SK-N-SH (cell line): ENCODE measurements at regions not wholly inside any gene's neighbourhood (a gene's known extent, or its start where the extent isn't known, plus 50 kb on each side); places are given as distances from the start of the nearest gene placed in this dataset.

Experiments used
- CTCF ChIA-PET: fragments of 300-600, 350-600 bp; formaldehyde crosslinking; extraction: SDS; loops from one replicate; lab custom pipeline; 2021; lab: Yijun Ruan, JAX
- POLR2A ChIA-PET: fragments of 350-600 bp; sonication (Branson Sonifier 250); formaldehyde crosslinking; extraction: SDS; loops from one replicate; lab custom pipeline; 2020; ENCODE audit warnings: antibody characterized with exemption, inconsistent platforms; lab: Yijun Ruan, JAX
- DNase-seq: peaks from one replicate; pipeline ENCODE4 v3.0.0; 2012
- H2AFZ ChIP-seq: fragments of 200-600 bp; sonication (generic); 2 replicates; pipeline ENCODE4 v1.8.1; 2016; ENCODE audit warnings: antibody characterized with exemption, mild to moderate bottlenecking, low read depth
- H3F3A ChIP-seq: fragments of 200-600 bp; sonication (generic); replicated peaks from 2 replicates; pipeline ENCODE3; 2016; ENCODE audit warnings: antibody characterized with exemption, mild to moderate bottlenecking; ENCODE audit not compliant: insufficient read depth
- H3K27ac ChIP-seq, 2 experiments: fragments of 200-500 bp in 1 of 2; fragments of 200-600 bp in 1 of 2; sonication (Bioruptor generic) in 1 of 2; sonication (generic), shearing (Covaris generic) in 1 of 2; 2 replicates each; pipeline versions ENCODE4 v1.5.1 to v1.6.1; 2014 to 2016; ENCODE audit warnings: low read depth in 2 of 2, inconsistent platforms in 1 of 2, low read length in 1 of 2, mild to moderate bottlenecking in 1 of 2, mixed read lengths in 1 of 2
- H3K27me3 ChIP-seq: fragments of 200-600 bp; sonication (generic), shearing (Covaris generic); 2 replicates; pipeline ENCODE4 v1.6.1; 2016; ENCODE audit warnings: mixed run types; ENCODE audit not compliant: insufficient read depth
- H3K36me3 ChIP-seq, 2 experiments: fragments of 200-500 bp in 1 of 2; fragments of 200-600 bp in 1 of 2; sonication (Bioruptor generic) in 1 of 2; sonication (generic) in 1 of 2; replicated peaks in 1 of 2; 2 replicates each; pipeline versions ENCODE3 to v1.5.1; 2014 to 2016; ENCODE audit warnings: low read length in 1 of 2, mild to moderate bottlenecking in 1 of 2; ENCODE audit not compliant: insufficient read depth in 2 of 2, control insufficient read depth in 1 of 2
- H3K4me1 ChIP-seq, 2 experiments: fragments of 200-500 bp in 1 of 2; fragments of 200-600 bp in 1 of 2; sonication (Bioruptor generic) in 1 of 2; sonication (generic), shearing (Covaris generic) in 1 of 2; 2 replicates each; pipeline versions ENCODE4 v1.5.1 to v1.6.1; 2014 to 2016; ENCODE audit warnings: low read depth in 1 of 2, low read length in 1 of 2, mixed run types in 1 of 2; ENCODE audit not compliant: insufficient read depth in 2 of 2, control insufficient read depth in 1 of 2
- H3K4me2 ChIP-seq: fragments of 200-600 bp; sonication (generic), shearing (Covaris generic); 2 replicates; pipeline ENCODE4 v1.6.1; 2017; ENCODE audit warnings: mixed run types
- H3K4me3 ChIP-seq, 2 experiments: fragments of 200-500 bp in 1 of 2; fragments of 200-600 bp in 1 of 2; sonication (Bioruptor generic) in 1 of 2; sonication (generic), shearing (Covaris generic) in 1 of 2; 2 replicates each; pipeline versions ENCODE4 v1.5.1 to v1.8.1; 2014 to 2016; ENCODE audit warnings: low read depth in 2 of 2, inconsistent platforms in 1 of 2, low read length in 1 of 2, mild to moderate bottlenecking in 1 of 2, mixed read lengths in 1 of 2, moderate library complexity in 1 of 2
- H3K79me2 ChIP-seq: fragments of 200-600 bp; sonication (generic); 2 replicates; pipeline ENCODE4 v1.8.1; 2017; ENCODE audit warnings: mild to moderate bottlenecking; ENCODE audit not compliant: insufficient read depth
- H3K9ac ChIP-seq: fragments of 200-600 bp; sonication (generic); 2 replicates; pipeline ENCODE4 v1.6.1; 2017; ENCODE audit warnings: mixed run types
- H3K9me2 ChIP-seq: fragments of 200-600 bp; sonication (generic); 2 replicates; pipeline ENCODE4 v1.6.1; 2017; ENCODE audit warnings: mixed run types
- H3K9me3 ChIP-seq: fragments of 200-600 bp; sonication (generic); 2 replicates; pipeline ENCODE4 v1.6.1; 2017; ENCODE audit warnings: mixed run types, mild to moderate bottlenecking, moderate library complexity
- H4K20me1 ChIP-seq: fragments of 200-600 bp; sonication (generic); 2 replicates; pipeline ENCODE4 v1.6.1; 2017; ENCODE audit warnings: mild to moderate bottlenecking, mixed run types; ENCODE audit not compliant: insufficient read depth
- CHD2 ChIP-seq: fragments of 150-350 bp; IDR thresholded peaks from 2 replicates; pipeline ENCODE4 v1.6.1; 2018; ENCODE audit warnings: low read length; ENCODE audit not compliant: partially characterized antibody
- EP300 ChIP-seq, 2 experiments: IDR thresholded peaks; 2 replicates each; pipeline versions ENCODE4 v1.4.0 to v1.6.1; 2012; ENCODE audit warnings: borderline replicate concordance in 1 of 2, low read depth in 1 of 2, low read length in 1 of 2
- EZH2phosphoT487 ChIP-seq: fragments of 200-600 bp; sonication (generic); IDR thresholded peaks from 2 replicates; pipeline ENCODE4 v1.6.1; 2017; ENCODE audit warnings: low read depth, mixed run types, mild to moderate bottlenecking, antibody characterized with exemption, moderate library complexity, borderline replicate concordance
- FOSL2 ChIP-seq: IDR thresholded peaks from 2 replicates; pipeline ENCODE4 v1.4.0; 2012; ENCODE audit warnings: low read depth, mild to moderate bottlenecking, moderate library complexity, borderline replicate concordance
- GABPA ChIP-seq: IDR thresholded peaks from 2 replicates; pipeline ENCODE4 v1.4.0; 2012; ENCODE audit warnings: low read depth, mild to moderate bottlenecking
- GATA2 ChIP-seq: sonication (generic); formaldehyde crosslinking; IDR thresholded peaks from 2 replicates; pipeline ENCODE4 v1.5.0; 2020; ENCODE audit warnings: mild to moderate bottlenecking, missing genetic modification reagents
- NFIC ChIP-seq: IDR thresholded peaks from 2 replicates; pipeline ENCODE4 v1.4.0; 2012; ENCODE audit warnings: borderline replicate concordance
- RAD21 ChIP-seq: IDR thresholded peaks from 2 replicates; pipeline ENCODE4 v1.6.1; 2012; ENCODE audit warnings: mild to moderate bottlenecking, low read length
- RFX5 ChIP-seq: IDR thresholded peaks from 2 replicates; pipeline ENCODE4 v1.6.1; 2012; ENCODE audit warnings: mild to moderate bottlenecking, improper control_type of control experiment, low read length
- RXRA ChIP-seq: IDR thresholded peaks from 2 replicates; pipeline ENCODE4 v1.4.0; 2012; ENCODE audit warnings: low read depth, mild to moderate bottlenecking, borderline replicate concordance
- SIN3A ChIP-seq: IDR thresholded peaks from 2 replicates; pipeline ENCODE4 v1.6.1; 2012; ENCODE audit warnings: low read depth, mild to moderate bottlenecking, low read length, moderate library complexity, borderline replicate concordance
- SMC3 ChIP-seq: IDR thresholded peaks from 2 replicates; pipeline ENCODE4 v1.6.1; 2012; ENCODE audit warnings: low read depth, low read length, improper control_type of control experiment
- YY1 ChIP-seq: IDR thresholded peaks from 2 replicates; pipeline ENCODE4 v1.4.0; 2012; ENCODE audit warnings: low read depth, mild to moderate bottlenecking
- WGBS: methylation state at CpG from one replicate; pipeline ENCODE4 v1.1.6; 2017; ENCODE audit warnings: low lambda C conversion rate; 5-methylcytosine and 5-hydroxymethylcytosine counted together
- TF ChIP-seq, protein P1 (sequence below): IDR thresholded peaks from 2 replicates; pipeline ENCODE4 v1.6.1; 2012; ENCODE audit warnings: mild to moderate bottlenecking, low read depth, low read length, moderate library complexity
- TF ChIP-seq, protein P2 (sequence below): IDR thresholded peaks from 2 replicates; pipeline ENCODE4 v1.4.0; 2012; ENCODE audit warnings: low read depth, borderline replicate concordance
- TF ChIP-seq, protein P3 (sequence below): IDR thresholded peaks from 2 replicates; pipeline ENCODE4 v1.4.0; 2012; ENCODE audit warnings: low read depth
- TF ChIP-seq, protein P4 (sequence below): fragments of 150-350 bp; IDR thresholded peaks from 2 replicates; pipeline ENCODE4 v1.6.1; 2017; ENCODE audit warnings: antibody characterized with exemption, low read length, low read depth, borderline replicate concordance

DNA sequence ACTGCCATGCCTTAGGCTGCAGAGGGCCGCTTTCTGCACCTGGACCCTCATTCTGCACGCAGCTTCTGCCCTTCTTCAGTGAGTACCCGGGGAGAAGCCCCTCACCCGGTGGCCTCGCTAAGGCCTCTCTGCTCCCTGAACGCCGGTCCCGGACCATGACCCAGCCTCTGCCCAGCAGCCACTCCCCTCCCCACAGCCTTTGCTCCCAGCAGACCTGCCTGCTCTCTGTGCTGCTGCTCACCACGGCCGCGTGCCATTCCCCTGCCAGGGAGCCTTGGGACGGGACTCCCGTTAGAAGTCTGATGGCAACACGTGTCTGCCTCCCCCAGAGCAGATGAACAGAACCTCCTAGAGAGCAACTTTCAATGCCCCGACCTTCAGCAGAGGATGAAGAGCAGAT is 282.8 kb downstream of the NDUFA10 start:
- ChIA-PET CTCF (no interaction called here), POLR2A (no interaction called here)
- no peaks in the 10 kb centered on the region for H4K20me1 ChIP-seq
- H3K27ac ChIP-seq, result no peak overlapping the region
- no peaks in the 10 kb centered on the region for H3K9me3 ChIP-seq
- H3F3A ChIP-seq, result no peaks in the 10 kb centered on the region
- H3K27me3 ChIP-seq, result no peaks in the 10 kb centered on the region
- TF ChIP-seq RAD21 (no peak), FOSL2 (no peak), RXRA (no peak), NFIC (no peak), YY1 (no peak), CHD2 (no peak), EZH2phosphoT487 (no peak), GATA2 (CRISPR knock-in tag) (no peak), EP300 (IDR thresholded peaks at IDR 0.05; ENCODE audit: borderline replicate concordance in 1 of 2, low read depth in 1 of 2, low read length in 1 of 2) (no peak), GABPA (no peak), SMC3 (no peak), SIN3A (no peak), RFX5 (no peak)
- TF ChIP-seq, protein P1, sequence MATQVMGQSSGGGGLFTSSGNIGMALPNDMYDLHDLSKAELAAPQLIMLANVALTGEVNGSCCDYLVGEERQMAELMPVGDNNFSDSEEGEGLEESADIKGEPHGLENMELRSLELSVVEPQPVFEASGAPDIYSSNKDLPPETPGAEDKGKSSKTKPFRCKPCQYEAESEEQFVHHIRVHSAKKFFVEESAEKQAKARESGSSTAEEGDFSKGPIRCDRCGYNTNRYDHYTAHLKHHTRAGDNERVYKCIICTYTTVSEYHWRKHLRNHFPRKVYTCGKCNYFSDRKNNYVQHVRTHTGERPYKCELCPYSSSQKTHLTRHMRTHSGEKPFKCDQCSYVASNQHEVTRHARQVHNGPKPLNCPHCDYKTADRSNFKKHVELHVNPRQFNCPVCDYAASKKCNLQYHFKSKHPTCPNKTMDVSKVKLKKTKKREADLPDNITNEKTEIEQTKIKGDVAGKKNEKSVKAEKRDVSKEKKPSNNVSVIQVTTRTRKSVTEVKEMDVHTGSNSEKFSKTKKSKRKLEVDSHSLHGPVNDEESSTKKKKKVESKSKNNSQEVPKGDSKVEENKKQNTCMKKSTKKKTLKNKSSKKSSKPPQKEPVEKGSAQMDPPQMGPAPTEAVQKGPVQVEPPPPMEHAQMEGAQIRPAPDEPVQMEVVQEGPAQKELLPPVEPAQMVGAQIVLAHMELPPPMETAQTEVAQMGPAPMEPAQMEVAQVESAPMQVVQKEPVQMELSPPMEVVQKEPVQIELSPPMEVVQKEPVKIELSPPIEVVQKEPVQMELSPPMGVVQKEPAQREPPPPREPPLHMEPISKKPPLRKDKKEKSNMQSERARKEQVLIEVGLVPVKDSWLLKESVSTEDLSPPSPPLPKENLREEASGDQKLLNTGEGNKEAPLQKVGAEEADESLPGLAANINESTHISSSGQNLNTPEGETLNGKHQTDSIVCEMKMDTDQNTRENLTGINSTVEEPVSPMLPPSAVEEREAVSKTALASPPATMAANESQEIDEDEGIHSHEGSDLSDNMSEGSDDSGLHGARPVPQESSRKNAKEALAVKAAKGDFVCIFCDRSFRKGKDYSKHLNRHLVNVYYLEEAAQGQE, result no peak
- TF ChIP-seq, protein P2, sequence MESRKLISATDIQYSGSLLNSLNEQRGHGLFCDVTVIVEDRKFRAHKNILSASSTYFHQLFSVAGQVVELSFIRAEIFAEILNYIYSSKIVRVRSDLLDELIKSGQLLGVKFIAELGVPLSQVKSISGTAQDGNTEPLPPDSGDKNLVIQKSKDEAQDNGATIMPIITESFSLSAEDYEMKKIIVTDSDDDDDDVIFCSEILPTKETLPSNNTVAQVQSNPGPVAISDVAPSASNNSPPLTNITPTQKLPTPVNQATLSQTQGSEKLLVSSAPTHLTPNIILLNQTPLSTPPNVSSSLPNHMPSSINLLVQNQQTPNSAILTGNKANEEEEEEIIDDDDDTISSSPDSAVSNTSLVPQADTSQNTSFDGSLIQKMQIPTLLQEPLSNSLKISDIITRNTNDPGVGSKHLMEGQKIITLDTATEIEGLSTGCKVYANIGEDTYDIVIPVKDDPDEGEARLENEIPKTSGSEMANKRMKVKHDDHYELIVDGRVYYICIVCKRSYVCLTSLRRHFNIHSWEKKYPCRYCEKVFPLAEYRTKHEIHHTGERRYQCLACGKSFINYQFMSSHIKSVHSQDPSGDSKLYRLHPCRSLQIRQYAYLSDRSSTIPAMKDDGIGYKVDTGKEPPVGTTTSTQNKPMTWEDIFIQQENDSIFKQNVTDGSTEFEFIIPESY, result no peak
- TF ChIP-seq, protein P3, sequence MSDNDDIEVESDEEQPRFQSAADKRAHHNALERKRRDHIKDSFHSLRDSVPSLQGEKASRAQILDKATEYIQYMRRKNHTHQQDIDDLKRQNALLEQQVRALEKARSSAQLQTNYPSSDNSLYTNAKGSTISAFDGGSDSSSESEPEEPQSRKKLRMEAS, result no peak
- TF ChIP-seq, protein P4, sequence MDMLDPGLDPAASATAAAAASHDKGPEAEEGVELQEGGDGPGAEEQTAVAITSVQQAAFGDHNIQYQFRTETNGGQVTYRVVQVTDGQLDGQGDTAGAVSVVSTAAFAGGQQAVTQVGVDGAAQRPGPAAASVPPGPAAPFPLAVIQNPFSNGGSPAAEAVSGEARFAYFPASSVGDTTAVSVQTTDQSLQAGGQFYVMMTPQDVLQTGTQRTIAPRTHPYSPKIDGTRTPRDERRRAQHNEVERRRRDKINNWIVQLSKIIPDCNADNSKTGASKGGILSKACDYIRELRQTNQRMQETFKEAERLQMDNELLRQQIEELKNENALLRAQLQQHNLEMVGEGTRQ, result no peak
- H3K36me3 ChIP-seq, result no peaks in the 10 kb centered on the region
- H2AFZ ChIP-seq, result no peak overlapping the region
- no peak for DNase-seq
- H3K4me3 ChIP-seq, result no peak overlapping the region
- H3K9me2 ChIP-seq, result no peaks in the 10 kb centered on the region
- H3K4me1 ChIP-seq, result peaks cover 0 to 6% of the 10 kb centered on the region in 2 experiments; a peak in 1 of 4 replicates
- H3K4me2 ChIP-seq, result no peak overlapping the region
- H3K79me2 ChIP-seq, result no peaks in the 10 kb centered on the region
- 55% methylated on average over 9 of the region's 15 CpGs for WGBS
- H3K9ac ChIP-seq, result no peak overlapping the region
